Right atrium auricular region (tissue), 2 donors: ENCODE measurements at regions not wholly inside any gene's neighbourhood (a gene's known extent, or its start where the extent isn't known, plus 50 kb on each side); places are given as distances from the start of the nearest gene placed in this dataset.

Experiments used
- DNase-seq: peaks from one replicate; pipeline ENCODE4 v3.0.0-alpha.2; 2019; ENCODE audit warnings: low spot score
- H3K27ac ChIP-seq, 2 donors: fragments of 200-600 bp; sonication (generic); 1 replicate in 1 of 2; 2 replicates in 1 of 2; pipeline ENCODE4 v1.5.1; 2016 to 2019
- H3K27me3 ChIP-seq, 2 donors: fragments of 200-600 bp; sonication (generic); one replicate each; pipeline versions ENCODE4 v1.5.1 to v1.6.0; 2017 to 2019
- H3K36me3 ChIP-seq: fragments of 200-600 bp; sonication (generic); one replicate; pipeline ENCODE4 v1.5.1; 2016
- H3K4me1 ChIP-seq, 2 donors: fragments of 200-600 bp; sonication (generic); one replicate each; pipeline versions ENCODE4 v1.5.1 to v1.6.0; 2017 to 2019
- H3K4me3 ChIP-seq, 2 donors: fragments of 200-600 bp; sonication (generic); 1 replicate in 1 of 2; 2 replicates in 1 of 2; pipeline ENCODE4 v1.5.1; 2017 to 2019; ENCODE audit warnings: mild to moderate bottlenecking in 1 of 2, moderate library complexity in 1 of 2
- H3K9me3 ChIP-seq, 2 donors: fragments of 200-600 bp; sonication (generic); one replicate each; pipeline ENCODE4 v1.5.1; 2019
- TF ChIP-seq, protein P1 (sequence below), 2 donors: fragments of 200-600 bp; sonication (generic); IDR thresholded peaks; one replicate each; pipeline ENCODE4 v1.5.1; 2019; ENCODE audit warnings: antibody characterized with exemption in 2 of 2

GRCh38 chr2:136363470-136363869 lies 245.5 kb upstream of the CXCR4 start:
- TF ChIP-seq, protein P1, sequence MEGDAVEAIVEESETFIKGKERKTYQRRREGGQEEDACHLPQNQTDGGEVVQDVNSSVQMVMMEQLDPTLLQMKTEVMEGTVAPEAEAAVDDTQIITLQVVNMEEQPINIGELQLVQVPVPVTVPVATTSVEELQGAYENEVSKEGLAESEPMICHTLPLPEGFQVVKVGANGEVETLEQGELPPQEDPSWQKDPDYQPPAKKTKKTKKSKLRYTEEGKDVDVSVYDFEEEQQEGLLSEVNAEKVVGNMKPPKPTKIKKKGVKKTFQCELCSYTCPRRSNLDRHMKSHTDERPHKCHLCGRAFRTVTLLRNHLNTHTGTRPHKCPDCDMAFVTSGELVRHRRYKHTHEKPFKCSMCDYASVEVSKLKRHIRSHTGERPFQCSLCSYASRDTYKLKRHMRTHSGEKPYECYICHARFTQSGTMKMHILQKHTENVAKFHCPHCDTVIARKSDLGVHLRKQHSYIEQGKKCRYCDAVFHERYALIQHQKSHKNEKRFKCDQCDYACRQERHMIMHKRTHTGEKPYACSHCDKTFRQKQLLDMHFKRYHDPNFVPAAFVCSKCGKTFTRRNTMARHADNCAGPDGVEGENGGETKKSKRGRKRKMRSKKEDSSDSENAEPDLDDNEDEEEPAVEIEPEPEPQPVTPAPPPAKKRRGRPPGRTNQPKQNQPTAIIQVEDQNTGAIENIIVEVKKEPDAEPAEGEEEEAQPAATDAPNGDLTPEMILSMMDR (IDR thresholded peaks at IDR 0.05) = no peak
- no peak overlapping the region for H3K27ac ChIP-seq
- H3K4me3 ChIP-seq = no peak overlapping the region

GRCh38 chr2:136362676-136363390 lies 244.9 kb upstream of the CXCR4 start:
- Histone ChIP-seq H3K27ac (no peak overlapping the region), H3K4me1 (no peaks in the 10 kb centered on the region), H3K9me3 (no peaks in the 10 kb centered on the region), H3K36me3 (no peaks in the 10 kb centered on the region), H3K4me3 (no peak overlapping the region), H3K27me3 (no peaks in the 10 kb centered on the region)
- no peak for DNase-seq
- TF ChIP-seq, protein P1 (IDR thresholded peaks at IDR 0.05) = no peak

More at GRCh38 chr2:136363470-136363869, 245.5 kb upstream of the CXCR4 start:
- H3K4me1 ChIP-seq = no peaks in the 10 kb centered on the region
- no peaks in the 10 kb centered on the region for H3K36me3 ChIP-seq
- no peaks in the 10 kb centered on the region for H3K9me3 ChIP-seq
- no peaks in the 10 kb centered on the region for H3K27me3 ChIP-seq
- DNase-seq = no peak

DNA sequence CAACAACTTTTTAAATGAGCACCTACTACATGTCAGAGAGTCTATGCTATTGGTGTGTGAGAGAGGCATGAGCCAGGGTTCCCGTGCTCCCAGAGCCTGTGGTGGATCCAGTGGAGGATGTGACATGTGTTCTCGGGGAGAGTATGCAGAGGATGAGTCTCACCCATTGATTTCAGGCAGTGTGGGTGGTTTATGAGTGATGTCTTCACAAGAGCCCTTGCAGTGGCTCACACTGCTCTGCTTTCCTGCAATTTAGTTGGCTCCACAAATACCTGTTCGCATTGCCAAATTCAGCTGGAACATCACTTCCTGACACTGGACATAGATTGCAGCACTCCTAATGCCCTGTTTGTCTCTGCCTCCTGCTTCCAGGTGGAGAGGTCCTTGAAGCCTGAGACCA lies 243.6 kb upstream of the CXCR4 start:
- H3K27ac ChIP-seq = no peak overlapping the region
- H3K36me3 ChIP-seq = no peaks in the 10 kb centered on the region
- H3K9me3 ChIP-seq = no peaks in the 10 kb centered on the region
- H3K4me3 ChIP-seq = no peak overlapping the region
- DNase-seq = no peak
- TF ChIP-seq, protein P1 (IDR thresholded peaks at IDR 0.05) = no peak
- H3K4me1 ChIP-seq = no peaks in the 10 kb centered on the region
- no peaks in the 10 kb centered on the region for H3K27me3 ChIP-seq

- Histone ChIP-seq H3K36me3 (no peaks in the 10 kb centered on the region), H3K27ac (no peak overlapping the region), H3K27me3 (no peaks in the 10 kb centered on the region), H3K9me3 (no peaks in the 10 kb centered on the region), H3K4me3 (no peak overlapping the region), H3K4me1 (no peaks in the 10 kb centered on the region)
- TF ChIP-seq, protein P1 (IDR thresholded peaks at IDR 0.05) = no peak
- no peak for DNase-seq
Observed at GRCh38 chr2:136360790-136361189, 242.8 kb upstream of the CXCR4 start.

DNA sequence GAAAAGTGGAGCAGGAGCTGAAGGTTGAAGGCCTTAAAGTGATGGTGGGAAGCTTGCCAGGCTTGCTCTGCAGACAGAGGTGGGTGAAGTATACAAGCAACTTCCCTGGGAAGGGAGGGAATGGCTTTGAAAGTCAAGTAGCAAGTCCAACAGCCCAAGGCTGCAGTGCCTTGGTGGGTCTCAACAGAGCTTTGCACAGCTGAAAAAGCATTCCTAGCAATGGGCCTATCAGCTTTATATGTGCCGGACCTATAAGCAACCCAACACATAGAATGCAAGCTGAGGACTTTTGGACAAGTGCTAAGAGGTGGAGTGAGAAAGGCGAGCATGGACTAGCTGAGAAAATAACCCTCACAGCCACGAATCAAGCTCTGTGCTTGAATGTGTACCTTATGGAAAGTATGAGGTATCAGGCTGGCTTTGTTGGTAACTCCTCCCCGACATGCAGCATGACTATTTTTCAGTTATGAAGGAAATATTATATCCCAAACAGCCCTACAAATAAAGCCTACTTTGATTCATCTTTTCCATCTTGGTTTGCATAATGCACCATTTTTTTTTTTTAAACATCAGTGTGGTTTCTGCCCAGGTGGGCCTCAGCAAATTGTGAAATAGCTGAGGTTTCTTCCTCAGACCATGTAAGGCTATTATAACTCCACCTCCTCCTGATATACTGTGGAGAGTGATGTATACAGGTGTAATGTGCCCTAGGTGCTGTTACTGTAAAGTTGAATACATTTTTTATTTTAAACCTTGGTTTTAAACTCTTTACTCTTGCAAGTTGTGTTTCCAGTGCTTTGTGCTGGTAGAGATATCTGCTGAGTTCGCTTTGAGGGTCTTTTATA lies 241.4 kb upstream of the CXCR4 start:
- no peak overlapping the region for H3K4me3 ChIP-seq
- no peak for DNase-seq
- TF ChIP-seq, protein P1 (IDR thresholded peaks at IDR 0.05) = no peak
- H3K4me1 ChIP-seq = no peaks in the 10 kb centered on the region
- no peaks in the 10 kb centered on the region for H3K27me3 ChIP-seq
- no peak overlapping the region for H3K27ac ChIP-seq
- H3K9me3 ChIP-seq = no peaks in the 10 kb centered on the region
- no peaks in the 10 kb centered on the region for H3K36me3 ChIP-seq
